GM12872 (cell line): ENCODE measurements at regions not wholly inside any gene's neighbourhood (a gene's known extent, or its start where the extent isn't known, plus 50 kb on each side); places are given as distances from the start of the nearest gene placed in this dataset.

Source experiments
- TF ChIP-seq, protein P1 (sequence below): IDR thresholded peaks from 3 replicates; pipeline ENCODE4 v1.5.1; 2011; ENCODE audit warnings: low read depth, mild to moderate bottlenecking, low read length, moderate library complexity; ENCODE audit not compliant: insufficient read depth

DNA sequence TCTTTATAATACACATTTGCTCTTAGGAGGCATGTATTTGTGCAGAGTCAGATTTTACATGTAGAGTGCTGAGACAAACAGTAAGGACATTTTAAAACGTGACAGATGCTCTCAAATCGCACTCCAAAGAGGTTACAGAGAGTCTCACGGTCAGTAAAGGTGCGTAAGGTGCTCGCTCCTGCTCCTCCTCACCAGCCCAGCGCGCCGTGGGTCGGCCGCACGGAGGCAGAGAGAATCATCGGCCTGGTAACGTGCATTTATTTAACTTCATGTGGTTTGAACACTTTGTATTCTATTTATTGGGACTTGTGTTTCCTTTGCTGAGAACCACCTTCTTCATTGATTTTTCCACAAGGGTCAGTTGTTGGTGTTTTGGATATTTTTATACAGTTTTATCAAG lies 900.1 kb downstream of the BRD1 start:
- TF ChIP-seq, protein P1, sequence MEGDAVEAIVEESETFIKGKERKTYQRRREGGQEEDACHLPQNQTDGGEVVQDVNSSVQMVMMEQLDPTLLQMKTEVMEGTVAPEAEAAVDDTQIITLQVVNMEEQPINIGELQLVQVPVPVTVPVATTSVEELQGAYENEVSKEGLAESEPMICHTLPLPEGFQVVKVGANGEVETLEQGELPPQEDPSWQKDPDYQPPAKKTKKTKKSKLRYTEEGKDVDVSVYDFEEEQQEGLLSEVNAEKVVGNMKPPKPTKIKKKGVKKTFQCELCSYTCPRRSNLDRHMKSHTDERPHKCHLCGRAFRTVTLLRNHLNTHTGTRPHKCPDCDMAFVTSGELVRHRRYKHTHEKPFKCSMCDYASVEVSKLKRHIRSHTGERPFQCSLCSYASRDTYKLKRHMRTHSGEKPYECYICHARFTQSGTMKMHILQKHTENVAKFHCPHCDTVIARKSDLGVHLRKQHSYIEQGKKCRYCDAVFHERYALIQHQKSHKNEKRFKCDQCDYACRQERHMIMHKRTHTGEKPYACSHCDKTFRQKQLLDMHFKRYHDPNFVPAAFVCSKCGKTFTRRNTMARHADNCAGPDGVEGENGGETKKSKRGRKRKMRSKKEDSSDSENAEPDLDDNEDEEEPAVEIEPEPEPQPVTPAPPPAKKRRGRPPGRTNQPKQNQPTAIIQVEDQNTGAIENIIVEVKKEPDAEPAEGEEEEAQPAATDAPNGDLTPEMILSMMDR = no peak

DNA sequence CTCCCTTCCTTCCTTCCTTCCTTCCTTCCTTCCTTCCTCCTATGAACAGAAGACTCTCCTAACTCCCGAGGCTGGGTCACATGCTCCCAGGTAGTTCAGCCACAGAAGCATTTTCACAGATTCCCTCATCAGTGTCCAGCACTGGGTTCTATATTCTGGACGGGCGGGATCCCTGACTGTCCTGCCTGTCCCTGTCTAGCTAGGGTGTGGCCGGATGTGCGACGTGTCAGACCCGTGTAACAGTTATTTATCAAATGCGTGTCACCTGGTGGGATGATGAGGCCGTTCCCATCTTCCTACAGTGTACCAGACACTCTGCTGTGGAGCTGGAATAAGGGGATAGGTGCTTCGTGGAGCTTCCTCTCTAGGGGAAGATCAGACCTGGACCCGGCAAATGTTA lies 901.0 kb downstream of the BRD1 start:
- TF ChIP-seq, protein P1 = no peak

- TF ChIP-seq, protein P1 = no peak
These were observed 901.5 kb downstream of the BRD1 start for GRCh38 chr22:48926136-48926535.

DNA sequence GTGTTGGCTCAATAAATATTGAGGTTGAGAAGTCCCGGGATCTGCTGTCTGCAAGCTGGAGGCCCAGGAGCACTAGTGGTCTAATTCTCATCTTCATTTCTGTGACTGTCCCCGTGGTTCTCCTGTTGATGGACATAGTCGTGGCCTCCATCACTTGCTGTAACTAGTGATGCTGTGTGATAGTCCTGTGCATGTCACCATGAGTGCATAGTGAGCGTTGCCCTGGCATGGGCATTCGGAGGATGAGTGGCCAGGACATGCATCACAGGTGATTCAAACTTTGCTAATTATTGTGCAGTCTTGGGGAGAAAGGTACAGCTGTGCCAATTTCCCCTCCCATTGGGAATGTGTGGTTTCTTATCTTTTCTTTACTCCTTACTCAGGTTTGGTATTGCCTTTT lies 902.2 kb downstream of the BRD1 start:
- TF ChIP-seq, protein P1 = no peak

GRCh38 chr22:48923996-48924395 lies 903.7 kb downstream of the BRD1 start:
- TF ChIP-seq, protein P1 = no peak

DNA sequence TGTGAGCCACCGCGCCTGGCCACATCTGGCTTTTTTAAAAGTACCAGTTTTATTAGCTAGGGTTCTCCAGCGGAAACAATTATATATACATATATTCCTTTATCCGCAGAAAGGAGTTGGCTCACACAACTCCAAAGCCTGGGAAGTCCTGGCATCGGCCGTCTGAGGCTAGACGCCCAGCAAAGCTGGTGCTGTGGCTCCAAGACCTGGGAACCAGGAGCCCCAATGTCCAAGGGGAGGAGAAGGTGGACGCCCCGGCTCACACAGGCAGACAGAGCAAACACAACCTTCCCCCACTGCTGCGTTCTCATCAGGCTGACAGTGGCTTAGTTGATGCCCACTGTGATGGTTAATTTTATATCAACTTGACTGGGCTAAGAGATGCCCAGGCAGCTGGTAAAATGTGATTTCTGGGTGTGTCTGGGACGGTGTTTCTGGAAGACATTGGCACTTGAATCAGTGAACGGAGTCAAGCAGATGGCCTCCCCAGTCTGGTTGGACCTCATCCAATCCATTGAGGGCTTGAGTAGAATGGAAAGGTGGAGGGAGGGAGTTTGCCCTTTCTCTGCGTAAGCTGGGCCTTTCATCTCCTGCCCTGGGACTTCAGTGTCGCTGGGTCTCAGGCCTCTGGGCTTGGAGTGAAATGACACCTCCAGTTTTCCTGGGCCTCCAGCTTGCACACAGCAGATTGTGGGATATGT lies 904.4 kb downstream of the BRD1 start:
- TF ChIP-seq, protein P1 = no peak

DNA sequence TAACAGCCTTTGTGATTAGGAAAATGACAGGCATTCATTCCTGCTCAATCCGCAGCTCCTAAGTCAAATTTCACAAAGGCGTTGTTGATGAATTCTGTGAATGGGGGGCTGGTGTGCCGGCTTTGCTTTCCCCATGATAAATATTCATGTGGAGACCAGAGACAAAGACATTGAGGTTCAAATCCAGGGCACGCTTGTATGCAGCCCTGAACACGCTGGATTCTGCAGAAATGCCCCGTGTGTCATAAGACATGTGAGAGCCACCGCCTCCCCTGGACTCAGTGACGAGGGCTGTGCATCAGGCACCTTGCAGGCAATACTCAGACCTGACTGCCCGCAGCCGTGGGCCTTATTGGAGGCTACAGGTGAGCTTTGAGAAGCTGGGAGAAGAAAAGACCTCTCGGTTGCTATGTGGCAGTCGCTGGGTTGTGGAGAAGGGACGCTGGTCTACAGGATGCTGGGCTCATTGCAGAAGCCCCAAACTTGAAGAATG lies 906.2 kb downstream of the BRD1 start:
- TF ChIP-seq, protein P1 = no peak
